Ovary (tissue), 7 donors: ENCODE measurements at regions not wholly inside any gene's neighbourhood (a gene's known extent, or its start where the extent isn't known, plus 50 kb on each side); places are given as distances from the start of the nearest gene placed in this dataset.

ENCODE experiments used
- DNase-seq, 5 donors: peaks; one replicate each; pipeline ENCODE4 v3.0.0-alpha.2; 2019 to 2020
- H3K27ac ChIP-seq, 2 donors: fragments of 200-600 bp; one replicate each; pipeline versions ENCODE4 v1.5.1 to v1.8.0; 2019 to 2022
- H3K27me3 ChIP-seq: fragments of 200-600 bp; one replicate; pipeline ENCODE4 v1.8.0; 2022
- H3K36me3 ChIP-seq: fragments of 200-600 bp; sonication (generic); one replicate; pipeline ENCODE4 v1.5.1; 2019
- H3K4me1 ChIP-seq: one replicate; pipeline ENCODE4 v1.8.1; 2013; ENCODE audit warnings: mild to moderate bottlenecking, moderate library complexity; ENCODE audit not compliant: insufficient read depth
- H3K4me3 ChIP-seq: fragments of 200-600 bp; sonication (generic); one replicate; pipeline ENCODE4 v1.5.1; 2017
- H3K9me3 ChIP-seq, 2 donors: fragments of 200-600 bp in 1 of 2; sonication (generic) in 1 of 2; one replicate each; pipeline versions ENCODE4 v1.5.1 to v1.8.1; 2013 to 2019; ENCODE audit warnings: mild to moderate bottlenecking in 1 of 2, moderate library complexity in 1 of 2
- EP300 ChIP-seq: sonication (generic); formaldehyde crosslinking; IDR thresholded peaks from one replicate; pipeline ENCODE4 v1.6.1; 2017; ENCODE audit warnings: antibody characterized with exemption
- POLR2A ChIP-seq: fragments of 450-650 bp; IDR thresholded peaks from one replicate; pipeline ENCODE4 v1.6.1; 2017; ENCODE audit warnings: antibody characterized with exemption, mild to moderate bottlenecking, moderate library complexity
- WGBS, 3 donors: extraction: QIAGEN DNeasy Blood & Tissue Kit in 1 of 3; methylation state at CpG; one replicate each; pipeline versions ENCODE4 v1.1.5 to v1.1.7; 2013 to 2017; 5-methylcytosine and 5-hydroxymethylcytosine counted together
- intact Hi-C, 4 donors: fragments of 100-400 bp; cut with DNase I; formaldehyde crosslinking; loops; one replicate each; pipeline versions ENCODE4 v1.11.0 to v1.15.1; 2022 to 2023
- TF ChIP-seq, protein P1 (sequence below), 3 donors: fragments of 450-650 bp in 2 of 3; fragments of 200-600 bp in 1 of 3; IDR thresholded peaks; one replicate each; pipeline versions ENCODE4 v1.5.1 to v1.8.0; 2016 to 2022; ENCODE audit warnings: antibody characterized with exemption in 3 of 3, mild to moderate bottlenecking in 1 of 3
- donor health status: DM: no; HTN: no; CAD: no; lungs with moderate emphysema.
- donor health status: DM: no; HTN: no; CAD: no.
- donor health status: Bipolar disorder and iron deficiency.
- donor health status: DM: no; HTN: no; CAD: no.
- donor health status: DM: yes; HTN: yes; CAD: no.

DNA sequence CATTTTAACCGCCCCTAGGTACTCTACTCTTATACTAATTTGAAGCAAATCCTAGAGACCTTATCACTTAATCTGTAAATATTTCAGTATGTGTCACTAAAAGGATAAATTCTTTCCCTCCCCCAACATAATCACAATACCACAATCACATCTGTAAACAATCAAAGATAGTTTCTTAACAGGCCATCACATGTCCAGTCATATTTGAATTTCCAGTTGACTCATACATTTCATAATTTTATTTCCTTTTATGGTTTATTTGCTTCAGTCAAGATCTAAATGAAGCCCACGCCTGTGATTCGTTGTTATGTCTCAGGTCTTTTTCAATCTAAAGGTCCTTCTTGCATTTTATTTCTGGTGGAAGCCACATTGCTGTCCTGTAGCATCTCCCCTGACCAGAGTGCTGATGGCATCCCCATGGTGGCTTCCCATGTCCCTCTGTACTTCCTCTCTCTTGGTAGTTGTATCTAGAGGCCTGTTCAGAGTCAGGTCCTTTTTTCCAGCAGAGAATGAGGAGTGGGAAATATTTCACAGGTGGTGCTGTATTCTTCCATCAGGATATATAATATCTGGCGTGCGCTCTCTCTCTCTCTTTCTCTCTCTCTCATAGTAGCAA, 128.6 kb upstream of the SLC22A23 start:
- no peak overlapping the region for H3K27ac ChIP-seq
- intact Hi-C loops, result no loop called here
- H3K9me3 ChIP-seq, result no peaks in the 10 kb centered on the region
- TF ChIP-seq, protein P1, sequence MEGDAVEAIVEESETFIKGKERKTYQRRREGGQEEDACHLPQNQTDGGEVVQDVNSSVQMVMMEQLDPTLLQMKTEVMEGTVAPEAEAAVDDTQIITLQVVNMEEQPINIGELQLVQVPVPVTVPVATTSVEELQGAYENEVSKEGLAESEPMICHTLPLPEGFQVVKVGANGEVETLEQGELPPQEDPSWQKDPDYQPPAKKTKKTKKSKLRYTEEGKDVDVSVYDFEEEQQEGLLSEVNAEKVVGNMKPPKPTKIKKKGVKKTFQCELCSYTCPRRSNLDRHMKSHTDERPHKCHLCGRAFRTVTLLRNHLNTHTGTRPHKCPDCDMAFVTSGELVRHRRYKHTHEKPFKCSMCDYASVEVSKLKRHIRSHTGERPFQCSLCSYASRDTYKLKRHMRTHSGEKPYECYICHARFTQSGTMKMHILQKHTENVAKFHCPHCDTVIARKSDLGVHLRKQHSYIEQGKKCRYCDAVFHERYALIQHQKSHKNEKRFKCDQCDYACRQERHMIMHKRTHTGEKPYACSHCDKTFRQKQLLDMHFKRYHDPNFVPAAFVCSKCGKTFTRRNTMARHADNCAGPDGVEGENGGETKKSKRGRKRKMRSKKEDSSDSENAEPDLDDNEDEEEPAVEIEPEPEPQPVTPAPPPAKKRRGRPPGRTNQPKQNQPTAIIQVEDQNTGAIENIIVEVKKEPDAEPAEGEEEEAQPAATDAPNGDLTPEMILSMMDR (IDR thresholded peaks at IDR 0.05), result no peak
- TF ChIP-seq POLR2A (no peak), EP300 (no peak)
- no peak overlapping the region for H3K4me3 ChIP-seq
- H3K4me1 ChIP-seq, result no peaks in the 10 kb centered on the region
- no peak for DNase-seq
- H3K27me3 ChIP-seq, result no peaks in the 10 kb centered on the region
- H3K36me3 ChIP-seq, result no peaks in the 10 kb centered on the region
- WGBS, 3 donors, result 79 to 83% (median 83%) methylated on average over 5 of the region's 5 CpGs

DNA sequence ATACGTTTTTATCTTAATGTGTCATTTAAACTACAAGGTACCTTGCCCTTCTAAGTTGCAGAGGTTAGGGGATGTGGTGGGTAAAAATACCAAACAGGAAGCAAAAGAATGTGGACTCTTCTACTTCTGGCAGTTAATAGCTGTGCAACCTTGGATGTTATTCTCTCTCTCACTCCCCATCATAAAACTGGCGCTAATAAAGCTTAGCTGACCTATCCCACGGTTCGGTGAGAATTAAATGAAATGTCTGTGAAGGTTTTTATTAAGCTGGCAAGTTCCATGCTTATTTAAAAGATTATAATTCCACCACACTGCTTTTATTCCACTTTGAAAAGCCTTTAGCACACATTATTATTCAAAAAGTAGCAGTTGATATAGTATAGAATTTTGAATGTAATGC, 127.8 kb upstream of the SLC22A23 start:
- no peak for TF ChIP-seq POLR2A
- TF ChIP-seq, protein P1 (IDR thresholded peaks at IDR 0.05), result no peak
- no peak for TF ChIP-seq EP300
- Histone ChIP-seq H3K9me3 (no peaks in the 10 kb centered on the region), H3K27ac (no peak overlapping the region), H3K4me3 (no peak overlapping the region), H3K27me3 (no peaks in the 10 kb centered on the region), H3K4me1 (no peaks in the 10 kb centered on the region), H3K36me3 (no peaks in the 10 kb centered on the region)
- no peak for DNase-seq
- WGBS, 3 donors, result 3 to 13% (median 6%) methylated on average over 4 of the region's 4 CpGs
- intact Hi-C loops, result no loop called here

DNA sequence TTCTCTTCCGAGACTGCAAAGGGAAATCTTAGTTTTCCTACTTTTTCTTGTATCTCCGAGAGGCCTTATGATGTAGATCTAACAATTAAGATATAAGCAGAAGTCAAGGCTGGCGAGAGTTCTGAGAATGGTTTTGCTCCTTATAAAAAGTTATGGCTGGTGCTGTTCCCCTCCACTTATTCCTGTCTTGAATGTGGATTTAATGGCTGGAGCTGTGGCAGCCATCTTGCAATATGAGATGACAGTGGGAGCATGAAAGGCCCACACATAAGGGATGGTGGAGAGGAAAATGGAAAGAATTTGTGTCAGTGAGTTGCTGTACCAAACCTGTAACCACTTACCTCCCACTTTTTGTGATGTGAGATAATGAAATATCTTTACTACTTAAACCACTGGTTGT, 124.6 kb upstream of the SLC22A23 start:
- DNase-seq, result no peak
- no peak overlapping the region for H3K4me3 ChIP-seq
- no peak overlapping the region for H3K27ac ChIP-seq
- TF ChIP-seq, protein P1 (IDR thresholded peaks at IDR 0.05), result no peak
- TF ChIP-seq POLR2A (no peak), EP300 (no peak)
- H3K4me1 ChIP-seq, result no peaks in the 10 kb centered on the region
- H3K9me3 ChIP-seq, result no peaks in the 10 kb centered on the region
- no peaks in the 10 kb centered on the region for H3K36me3 ChIP-seq
- no peaks in the 10 kb centered on the region for H3K27me3 ChIP-seq
- 94 to 95% (median 94%) methylated on average over 3 of the region's 3 CpGs for whole genome bisulfite sequencing, 3 donors
- intact Hi-C loops, result no loop called here

DNA sequence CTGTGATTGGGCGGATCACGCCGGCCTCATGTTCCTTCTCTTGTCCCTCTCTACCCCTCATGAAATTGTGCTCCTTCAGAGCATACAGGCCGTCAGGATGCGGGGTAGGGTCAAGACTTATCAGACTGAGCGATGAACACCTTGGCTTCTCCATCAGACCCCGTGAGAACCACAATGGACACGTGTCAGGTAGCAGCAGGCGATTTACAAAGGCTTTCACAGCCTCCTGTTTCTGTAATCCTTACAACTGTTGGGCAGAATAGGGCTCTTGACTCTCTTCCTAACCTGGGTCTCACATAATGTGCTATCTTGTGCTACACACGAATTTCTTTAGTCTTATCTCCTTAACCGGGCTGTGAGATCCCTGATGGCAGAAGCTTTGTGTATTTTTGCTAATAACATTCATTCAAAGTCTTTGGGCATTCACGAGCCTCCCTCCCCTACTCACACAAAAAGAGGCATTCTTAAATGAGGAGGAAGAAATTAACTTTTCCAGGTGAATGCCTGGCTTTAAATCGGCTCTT, 122.9 kb upstream of the SLC22A23 start:
- H3K27me3 ChIP-seq, result no peaks in the 10 kb centered on the region
- no peaks in the 10 kb centered on the region for H3K36me3 ChIP-seq
- 74 to 81% (median 81%) methylated on average over 13 of the region's 13 CpGs for WGBS, 3 donors
- H3K9me3 ChIP-seq, result no peaks in the 10 kb centered on the region
- H3K4me3 ChIP-seq, result no peak overlapping the region
- intact Hi-C loops, result no loop called here
- TF ChIP-seq EP300 (no peak), POLR2A (no peak)
- TF ChIP-seq, protein P1 (IDR thresholded peaks at IDR 0.05), result no peak
- no peaks in the 10 kb centered on the region for H3K4me1 ChIP-seq
- no peak for DNase-seq
- H3K27ac ChIP-seq, result no peak overlapping the region
